K562 (cell line): ENCODE measurements at regions not wholly inside any gene's neighbourhood (a gene's known extent, or its start where the extent isn't known, plus 50 kb on each side); places are given as distances from the start of the nearest gene placed in this dataset.

ENCODE experiments used
- ATAC-seq: fragments of 200-7000 bp; cut with Tn5 transposase; 3 replicates; pipeline ENCODE4 v1.9.1; 2020; ENCODE audit warnings: moderate library complexity
- BruUV-seq: library from RNA; stranded (reverse); fragments of 400-500 nt; replicated peaks from 2 replicates; lab custom pipeline; 2021; lab: Mats Ljungman, UMichigan
- CTCF ChIA-PET: fragments of 300-600 bp; formaldehyde crosslinking; extraction: SDS; loops from one replicate; lab custom pipeline; 2021; ENCODE audit warnings: low intra/inter-chr PET ratio; lab: Yijun Ruan, JAX
- POLR2A ChIA-PET: fragments of 300-600, 350-650 bp; sonication (Branson Sonifier 250); formaldehyde crosslinking; extraction: SDS; loops from one replicate; lab custom pipeline; 2021; ENCODE audit warnings: antibody characterized with exemption, inconsistent platforms; lab: Yijun Ruan, JAX
- DNase-seq, 4 experiments: peaks; one replicate each; pipeline versions ENCODE4 v3.0.0 to v3.0.0-alpha.2; 2011 to 2018; ENCODE audit warnings: low spot score in 3 of 4, mixed read lengths in 3 of 4; ENCODE audit errors: extremely low read depth in 1 of 4
- FAIRE-seq: peaks from 2 replicates; lab custom pipeline; 2011; peaks lifted over from hg19 to GRCh38; lab: Jason Lieb, UNC
- H2AFZ ChIP-seq: 2 replicates; pipeline ENCODE4 v1.6.0; 2011; ENCODE audit warnings: low read depth, low read length, control low read depth, inconsistent platforms
- H3K27ac ChIP-seq: fragments of 200-600 bp; 3 replicates; pipeline ENCODE4 v1.8.0; 2011; ENCODE audit warnings: low read depth, mild to moderate bottlenecking, control low read depth, inconsistent platforms, low read length, moderate library complexity, mixed read lengths; ENCODE audit errors: extremely low read depth
- H3K27me3 ChIP-seq, 2 experiments: fragments of 300-600 bp in 1 of 2; 2 replicates in 1 of 2; 3 replicates in 1 of 2; pipeline versions ENCODE4 v1.6.0 to v1.8.0; 2011; ENCODE audit warnings: inconsistent platforms in 2 of 2, low read length in 2 of 2, mild to moderate bottlenecking in 1 of 2, mixed read lengths in 1 of 2, moderate library complexity in 1 of 2; ENCODE audit not compliant: control insufficient read depth in 2 of 2, insufficient read depth in 2 of 2
- H3K36me3 ChIP-seq: fragments of 300-600 bp; 3 replicates; pipeline ENCODE4 v1.8.0; 2011; ENCODE audit warnings: mild to moderate bottlenecking, low read length, inconsistent platforms; ENCODE audit not compliant: control insufficient read depth, insufficient read depth
- H3K4me1 ChIP-seq, 2 experiments: fragments of 200-600 bp in 1 of 2; replicated peaks in 1 of 2; 2 replicates in 1 of 2; 3 replicates in 1 of 2; pipeline versions ENCODE4 v1.5.1 to v1.8.0; 2011; ENCODE audit warnings: inconsistent platforms in 2 of 2, low read length in 2 of 2, mild to moderate bottlenecking in 1 of 2, mixed read lengths in 1 of 2, moderate library complexity in 1 of 2; ENCODE audit not compliant: control insufficient read depth in 2 of 2, insufficient read depth in 2 of 2
- H3K4me2 ChIP-seq: 2 replicates; pipeline ENCODE4 v1.6.1; 2011; ENCODE audit warnings: low read length, control low read depth, inconsistent platforms, mixed read lengths; ENCODE audit not compliant: insufficient read depth
- H3K4me3 ChIP-seq: fragments of 200-600 bp; sonication (generic), shearing (Covaris generic); 2 replicates; pipeline ENCODE4 v1.5.1; 2016; ENCODE audit warnings: control low read depth, inconsistent platforms
- H3K79me2 ChIP-seq: fragments of 200-600 bp; 3 replicates; pipeline ENCODE4 v1.8.0; 2011; ENCODE audit warnings: low read length, inconsistent platforms; ENCODE audit not compliant: control insufficient read depth, insufficient read depth
- H3K9ac ChIP-seq, 2 experiments: 2 replicates each; pipeline versions ENCODE4 v1.6.0 to v1.6.1; 2011; ENCODE audit warnings: low read depth in 2 of 2, low read length in 2 of 2, control low read depth in 1 of 2, inconsistent platforms in 1 of 2, mild to moderate bottlenecking in 1 of 2, mixed read lengths in 1 of 2; ENCODE audit not compliant: insufficient read depth in 1 of 2
- H3K9me1 ChIP-seq: one replicate; pipeline ENCODE4 v1.6.0; 2011; ENCODE audit warnings: inconsistent platforms, mild to moderate bottlenecking, low read length, moderate library complexity; ENCODE audit not compliant: control insufficient read depth, insufficient read depth
- H3K9me3 ChIP-seq: replicated peaks from 2 replicates; pipeline ENCODE4 v1.5.1; 2011; ENCODE audit warnings: low read depth, low read length, inconsistent platforms; ENCODE audit not compliant: control insufficient read depth, insufficient read depth
- H4K20me1 ChIP-seq: replicated peaks from 2 replicates; pipeline ENCODE4 v1.6.1; 2011; ENCODE audit warnings: low read length, inconsistent platforms, mixed read lengths; ENCODE audit not compliant: control insufficient read depth, insufficient read depth
- KLF6 ChIP-seq: fragments of 250-450 bp; sonication (Bioruptor Pico); IDR thresholded peaks from 2 replicates; pipeline ENCODE4 v1.4.0; 2020; ENCODE audit warnings: mild to moderate bottlenecking, moderate library complexity, borderline replicate concordance
- NEUROD1 ChIP-seq: fragments of 150-350 bp; IDR thresholded peaks from 2 replicates; pipeline ENCODE4 v1.6.1; 2014; ENCODE audit warnings: borderline replicate concordance, low read length, low read depth; ENCODE audit not compliant: partially characterized antibody
- SUPT5H ChIP-seq: fragments of 450-650 bp; IDR thresholded peaks from 2 replicates; pipeline ENCODE4 v1.6.1; 2016
- U2AF2 ChIP-seq: fragments of 200-400 bp; formaldehyde crosslinking; optimal IDR thresholded peaks from 2 replicates; pipeline ENCODE3; 2017; ENCODE audit warnings: low read depth, mild to moderate bottlenecking, low read length
- ZNF507 ChIP-seq: conservative IDR thresholded peaks from 2 replicates; pipeline ENCODE4 v1.6.1; 2017; ENCODE audit warnings: missing genetic modification characterization, missing compliant biosample characterization
- ZNF639 ChIP-seq, 2 experiments: fragments of 200-800 bp in 1 of 2; sonication (Bioruptor generic) in 1 of 2; sonication (generic) in 1 of 2; formaldehyde crosslinking in 1 of 2; IDR thresholded peaks in 1 of 2; conservative IDR thresholded peaks in 1 of 2; 2 replicates each; pipeline versions ENCODE4 v1.5.0 to v1.6.1; 2016 to 2020; ENCODE audit warnings: missing compliant biosample characterization in 1 of 2, missing genetic modification characterization in 1 of 2, missing genetic modification reagents in 1 of 2
- WGBS: fragments of 100-300 bp; shearing (Covaris generic); methylation state at CpG from one replicate; pipeline ENCODE4 v1.1.6; 2016; ENCODE audit warnings: low coverage, mixed read lengths; ENCODE audit not compliant: insufficient coverage; ENCODE audit errors: missing lambda C conversion rate; 5-methylcytosine and 5-hydroxymethylcytosine counted together
- in situ Hi-C: fragments of 300-500 bp; cut with MboI; formaldehyde crosslinking; loops from 4 replicates; pipeline ENCODE4 v1.15.0; 2018; ENCODE audit warnings: inconsistent platforms, mixed read lengths
- intact Hi-C: fragments of 100-400 bp; cut with micrococcal nuclease; formaldehyde crosslinking; loops from 2 replicates; pipeline ENCODE4 v1.14.2; 2022

- H3K36me3 ChIP-seq = no peaks in the 10 kb centered on the region
- no peak overlapping the region for H3K4me2 ChIP-seq
- CTCF ChIA-PET = no interaction called here
- FAIRE-seq (no peak), DNase-seq (no peak), ATAC-seq (no peak)
- intact Hi-C loops (no loop called here), in situ Hi-C loops (no loop called here)
- no peaks in the 10 kb centered on the region for H4K20me1 ChIP-seq
- H2AFZ ChIP-seq = no peak overlapping the region
- no peak overlapping the region for H3K27ac ChIP-seq
- no peaks in the 10 kb centered on the region for H3K9me1 ChIP-seq
- H3K79me2 ChIP-seq = no peaks in the 10 kb centered on the region
- no peaks in the 10 kb centered on the region for H3K9me3 ChIP-seq
- WGBS = 0% methylated on average over 1 of the region's 1 CpG
- no peaks in the 10 kb centered on the region for H3K27me3 ChIP-seq
- no peak overlapping the region for H3K4me3 ChIP-seq
- H3K9ac ChIP-seq = no peak overlapping the region
- no peaks in the 10 kb centered on the region for H3K4me1 ChIP-seq
- POLR2A ChIA-PET = no interaction called here
- TF ChIP-seq KLF6 (CRISPR knock-in tag) (no peak), U2AF2 (no peak), NEUROD1 (no peak), ZNF639 (CRISPR knock-in tag; conservative IDR thresholded peaks at IDR 0.05 in 1 of 2, IDR thresholded peaks at IDR 0.05 in 1 of 2) (no peak), SUPT5H (no peak), ZNF507 (no peak)
- BruUV-seq = no TSS peak
Observed at GRCh38 chr4:62588671-62589070, 1388.5 kb downstream of the ADGRL3 start.
